Ishikawa (cell line): ENCODE measurements at regions not wholly inside any gene's neighbourhood (a gene's known extent, or its start where the extent isn't known, plus 50 kb on each side); places are given as distances from the start of the nearest gene placed in this dataset.

ENCODE experiments used
- CEBPB ChIP-seq: IDR thresholded peaks from 2 replicates; pipeline ENCODE4 v1.6.1; 2012
- EP300 ChIP-seq: IDR thresholded peaks from 2 replicates; pipeline ENCODE4 v1.6.1; 2012; ENCODE audit warnings: borderline replicate concordance
- FOXM1 ChIP-seq: IDR thresholded peaks from 2 replicates; pipeline ENCODE4 v1.6.1; 2012; ENCODE audit warnings: low read depth, borderline replicate concordance
- NFIC ChIP-seq: IDR thresholded peaks from 2 replicates; pipeline ENCODE4 v1.6.1; 2012
- TAF1 ChIP-seq: IDR thresholded peaks from 2 replicates; pipeline ENCODE4 v1.6.1; 2012; ENCODE audit warnings: low read depth, mild to moderate bottlenecking

GRCh38 chr14:101179691-101180211 lies 276.2 kb upstream of the RTL1 start:
- TF ChIP-seq CEBPB (no peak), EP300 (no peak), FOXM1 (no peak), TAF1 (no peak), NFIC (no peak)
